ENCODE measurements at regions not wholly inside any gene's neighbourhood (a gene's known extent, or its start where the extent isn't known, plus 50 kb on each side); places are given as distances from the start of the nearest gene placed in this dataset.

DNA sequence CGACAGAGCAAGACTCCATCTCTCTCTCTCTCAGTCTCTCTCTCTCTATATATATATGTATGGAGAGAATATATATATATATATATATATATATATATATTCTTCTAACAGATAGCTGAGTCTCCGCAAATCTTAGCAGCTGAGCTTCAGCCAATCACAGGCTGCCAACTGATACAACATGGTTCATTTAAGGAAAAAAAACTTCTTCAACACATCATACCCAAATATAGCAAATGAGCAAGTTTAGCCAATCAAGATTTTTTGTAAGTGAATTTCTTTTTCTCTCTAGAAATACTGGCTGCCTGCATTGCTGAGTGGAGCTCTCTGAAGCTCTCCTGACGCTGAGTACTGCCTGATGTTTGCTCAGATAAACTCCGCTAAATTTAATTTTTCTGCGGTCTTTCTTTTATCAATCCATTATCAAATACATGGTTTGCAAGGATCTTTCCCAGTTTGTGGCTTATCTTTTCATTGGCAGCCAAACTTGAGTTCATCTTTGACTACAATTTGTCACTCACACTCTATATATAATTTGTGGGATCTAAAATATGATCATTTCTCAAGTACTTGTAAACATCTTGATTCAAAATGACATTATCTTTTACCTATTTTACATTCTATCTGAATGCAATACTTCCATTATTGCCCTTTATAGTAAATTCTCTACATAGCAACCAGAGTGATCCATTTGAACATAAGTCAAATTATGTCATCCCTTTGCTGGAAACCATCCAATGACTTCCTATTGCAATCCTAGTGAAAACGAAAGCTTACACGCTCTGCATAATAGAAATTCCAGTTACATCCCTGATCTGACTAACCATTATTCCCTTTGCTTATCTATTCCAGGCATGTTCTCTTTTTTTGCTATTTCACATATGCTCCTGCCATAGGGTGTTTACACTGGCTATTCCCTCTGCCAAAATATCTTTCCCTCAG is 2131.7 kb downstream of the MRPL39 start:
- TF ChIP-seq ZNF610 (tag by site-specific recombination; IDR thresholded peaks at IDR 0.05; ENCODE audit: borderline replicate concordance), result no peak
- no peak for TF ChIP-seq YY1 (tag by site-specific recombination; IDR thresholded peaks at IDR 0.05)
- TF ChIP-seq ZNF114 (tag by site-specific recombination; IDR thresholded peaks at IDR 0.05), result no peak
- TF ChIP-seq, protein P1, sequence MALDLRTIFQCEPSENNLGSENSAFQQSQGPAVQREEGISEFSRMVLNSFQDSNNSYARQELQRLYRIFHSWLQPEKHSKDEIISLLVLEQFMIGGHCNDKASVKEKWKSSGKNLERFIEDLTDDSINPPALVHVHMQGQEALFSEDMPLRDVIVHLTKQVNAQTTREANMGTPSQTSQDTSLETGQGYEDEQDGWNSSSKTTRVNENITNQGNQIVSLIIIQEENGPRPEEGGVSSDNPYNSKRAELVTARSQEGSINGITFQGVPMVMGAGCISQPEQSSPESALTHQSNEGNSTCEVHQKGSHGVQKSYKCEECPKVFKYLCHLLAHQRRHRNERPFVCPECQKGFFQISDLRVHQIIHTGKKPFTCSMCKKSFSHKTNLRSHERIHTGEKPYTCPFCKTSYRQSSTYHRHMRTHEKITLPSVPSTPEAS (tag by site-specific recombination; IDR thresholded peaks at IDR 0.05), result no peak

DNA sequence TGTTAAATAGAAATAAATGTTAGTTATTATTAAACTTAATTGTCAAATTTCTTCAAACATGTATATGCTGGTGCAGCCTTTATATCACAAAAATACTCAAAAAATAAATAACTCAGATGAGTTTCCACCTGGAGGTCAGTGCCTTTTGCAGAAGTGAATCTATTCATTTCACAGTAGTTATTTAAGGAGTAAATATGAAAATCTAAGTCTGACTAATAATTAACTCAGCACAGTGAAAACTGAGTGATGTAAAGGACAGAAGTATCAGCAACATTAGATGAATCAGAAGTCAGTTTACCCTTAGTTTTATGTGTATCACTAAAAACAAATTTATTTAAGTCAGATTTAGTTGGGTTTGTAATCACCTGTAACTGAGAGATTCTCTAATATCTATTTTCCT is 2135.4 kb downstream of the MRPL39 start:
- Histone ChIP-seq H3K9me3 (ENCODE audit: control insufficient read depth, insufficient read depth, low read depth, low read length) (no peaks in the 10 kb centered on the region), H3K36me3 (ENCODE audit: control insufficient read depth in 2 of 2, insufficient read depth in 1 of 2, low read length in 2 of 2) (no peaks in the 10 kb centered on the region), H3K4me3 (ENCODE audit: low read depth, low read length) (no peak overlapping the region), H3K27ac (ENCODE audit: extremely low read depth, low read depth, low read length) (no peak overlapping the region), H3K4me1 (ENCODE audit: control insufficient read depth, insufficient read depth, low read length) (no peaks in the 10 kb centered on the region)
- ChIA-PET CTCF (no interaction called here), POLR2A (no interaction called here)
- TF ChIP-seq ZNF223 (tag by site-specific recombination; IDR thresholded peaks at IDR 0.05) (no peak), ZNF792 (tag by site-specific recombination; IDR thresholded peaks at IDR 0.05) (no peak), ZNF747 (tag by site-specific recombination; IDR thresholded peaks at IDR 0.05) (no peak), ZNF501 (tag by site-specific recombination; IDR thresholded peaks at IDR 0.05) (no peak), ZNF175 (tag by site-specific recombination; IDR thresholded peaks at IDR 0.05) (no peak), ZNF571 (tag by site-specific recombination; IDR thresholded peaks at IDR 0.05) (no peak), ZNF214 (tag by site-specific recombination; IDR thresholded peaks at IDR 0.05; ENCODE audit: borderline replicate concordance) (no peak), EGR2 (tag by site-specific recombination; IDR thresholded peaks at IDR 0.05; ENCODE audit: low read depth) (no peak), OSR2 (tag by site-specific recombination; IDR thresholded peaks at IDR 0.05) (no peak), HOXC10 (CRISPR knock-in tag; IDR thresholded peaks at IDR 0.05) (no peak), ZNF626 (tag by site-specific recombination; IDR thresholded peaks at IDR 0.05) (no peak), KLF1 (tag by site-specific recombination; IDR thresholded peaks at IDR 0.05) (no peak), ZNF426 (tag by site-specific recombination; IDR thresholded peaks at IDR 0.05) (no peak), REPIN1 (tag by site-specific recombination; IDR thresholded peaks at IDR 0.05; ENCODE audit: low read depth) (no peak)
- TF ChIP-seq, protein P2, sequence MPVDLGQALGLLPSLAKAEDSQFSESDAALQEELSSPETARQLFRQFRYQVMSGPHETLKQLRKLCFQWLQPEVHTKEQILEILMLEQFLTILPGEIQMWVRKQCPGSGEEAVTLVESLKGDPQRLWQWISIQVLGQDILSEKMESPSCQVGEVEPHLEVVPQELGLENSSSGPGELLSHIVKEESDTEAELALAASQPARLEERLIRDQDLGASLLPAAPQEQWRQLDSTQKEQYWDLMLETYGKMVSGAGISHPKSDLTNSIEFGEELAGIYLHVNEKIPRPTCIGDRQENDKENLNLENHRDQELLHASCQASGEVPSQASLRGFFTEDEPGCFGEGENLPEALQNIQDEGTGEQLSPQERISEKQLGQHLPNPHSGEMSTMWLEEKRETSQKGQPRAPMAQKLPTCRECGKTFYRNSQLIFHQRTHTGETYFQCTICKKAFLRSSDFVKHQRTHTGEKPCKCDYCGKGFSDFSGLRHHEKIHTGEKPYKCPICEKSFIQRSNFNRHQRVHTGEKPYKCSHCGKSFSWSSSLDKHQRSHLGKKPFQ (tag by site-specific recombination; IDR thresholded peaks at IDR 0.05), result no peak
- TF ChIP-seq, protein P3, sequence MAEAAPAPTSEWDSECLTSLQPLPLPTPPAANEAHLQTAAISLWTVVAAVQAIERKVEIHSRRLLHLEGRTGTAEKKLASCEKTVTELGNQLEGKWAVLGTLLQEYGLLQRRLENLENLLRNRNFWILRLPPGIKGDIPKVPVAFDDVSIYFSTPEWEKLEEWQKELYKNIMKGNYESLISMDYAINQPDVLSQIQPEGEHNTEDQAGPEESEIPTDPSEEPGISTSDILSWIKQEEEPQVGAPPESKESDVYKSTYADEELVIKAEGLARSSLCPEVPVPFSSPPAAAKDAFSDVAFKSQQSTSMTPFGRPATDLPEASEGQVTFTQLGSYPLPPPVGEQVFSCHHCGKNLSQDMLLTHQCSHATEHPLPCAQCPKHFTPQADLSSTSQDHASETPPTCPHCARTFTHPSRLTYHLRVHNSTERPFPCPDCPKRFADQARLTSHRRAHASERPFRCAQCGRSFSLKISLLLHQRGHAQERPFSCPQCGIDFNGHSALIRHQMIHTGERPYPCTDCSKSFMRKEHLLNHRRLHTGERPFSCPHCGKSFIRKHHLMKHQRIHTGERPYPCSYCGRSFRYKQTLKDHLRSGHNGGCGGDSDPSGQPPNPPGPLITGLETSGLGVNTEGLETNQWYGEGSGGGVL (tag by site-specific recombination; IDR thresholded peaks at IDR 0.05), result no peak
- TF ChIP-seq, protein P4, sequence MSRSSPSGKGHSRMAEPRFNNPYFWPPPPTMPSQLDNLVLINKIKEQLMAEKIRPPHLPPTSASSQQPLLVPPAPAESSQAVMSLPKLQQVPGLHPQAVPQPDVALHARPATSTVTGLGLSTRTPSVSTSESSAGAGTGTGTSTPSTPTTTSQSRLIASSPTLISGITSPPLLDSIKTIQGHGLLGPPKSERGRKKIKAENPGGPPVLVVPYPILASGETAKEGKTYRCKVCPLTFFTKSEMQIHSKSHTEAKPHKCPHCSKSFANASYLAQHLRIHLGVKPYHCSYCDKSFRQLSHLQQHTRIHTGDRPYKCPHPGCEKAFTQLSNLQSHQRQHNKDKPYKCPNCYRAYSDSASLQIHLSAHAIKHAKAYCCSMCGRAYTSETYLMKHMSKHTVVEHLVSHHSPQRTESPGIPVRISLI (tag by site-specific recombination; IDR thresholded peaks at IDR 0.05), result no peak

More for the DNA sequence above, 2131.7 kb downstream of the MRPL39 start:
- Histone ChIP-seq H3K36me3 (ENCODE audit: control insufficient read depth in 2 of 2, insufficient read depth in 1 of 2, low read length in 2 of 2) (no peaks in the 10 kb centered on the region), H3K4me3 (ENCODE audit: low read depth, low read length) (no peak overlapping the region), H3K9me3 (ENCODE audit: control insufficient read depth, insufficient read depth, low read depth, low read length) (no peaks in the 10 kb centered on the region), H3K27ac (ENCODE audit: extremely low read depth, low read depth, low read length) (no peak overlapping the region), H3K4me1 (ENCODE audit: control insufficient read depth, insufficient read depth, low read length) (no peaks in the 10 kb centered on the region)
- ChIA-PET POLR2A (no interaction called here), CTCF (no interaction called here)

Data from HEK293 (cell line).